Thymus (tissue), 11 donors: ENCODE measurements at regions not wholly inside any gene's neighbourhood (a gene's known extent, or its start where the extent isn't known, plus 50 kb on each side); places are given as distances from the start of the nearest gene placed in this dataset.

Experiments
- DNase-seq, 9 donors: peaks; one replicate each; pipeline ENCODE4 v3.0.0-alpha.2; 2013; ENCODE audit warnings: low spot score in 9 of 9, low read depth in 6 of 9, missing footprints in 1 of 9
- H3K27ac ChIP-seq, 2 donors: one replicate each; pipeline ENCODE4 v1.5.1; 2013; ENCODE audit warnings: control low read depth in 1 of 2, low read depth in 1 of 2, low read length in 1 of 2, mild to moderate bottlenecking in 1 of 2, moderate library complexity in 1 of 2
- H3K27me3 ChIP-seq, 2 donors: one replicate each; pipeline ENCODE4 v1.5.1; 2013; ENCODE audit warnings: low read length in 1 of 2; ENCODE audit not compliant: control insufficient read depth in 2 of 2, insufficient read depth in 1 of 2
- H3K36me3 ChIP-seq, 2 donors: one replicate each; pipeline ENCODE4 v1.5.1; 2013; ENCODE audit warnings: low read length in 1 of 2, mild to moderate bottlenecking in 1 of 2, moderate library complexity in 1 of 2; ENCODE audit not compliant: control insufficient read depth in 2 of 2, insufficient read depth in 2 of 2
- H3K4me1 ChIP-seq, 2 donors: one replicate each; pipeline ENCODE4 v1.5.1; 2013; ENCODE audit warnings: low read length in 2 of 2; ENCODE audit not compliant: control insufficient read depth in 2 of 2, insufficient read depth in 2 of 2
- H3K4me3 ChIP-seq, 2 donors: one replicate each; pipeline ENCODE4 v1.5.1; 2013; ENCODE audit warnings: low read length in 2 of 2, control low read depth in 1 of 2, mild to moderate bottlenecking in 1 of 2
- H3K9me3 ChIP-seq, 2 donors: one replicate each; pipeline ENCODE4 v1.5.1; 2013; ENCODE audit warnings: low read length in 1 of 2, mild to moderate bottlenecking in 1 of 2; ENCODE audit not compliant: control insufficient read depth in 2 of 2, insufficient read depth in 1 of 2
- WGBS: extraction: QIAGEN DNeasy Blood & Tissue Kit; methylation state at CpG from one replicate; pipeline ENCODE4 v1.1.7; 2013; 5-methylcytosine and 5-hydroxymethylcytosine counted together
- donor health status: healthy.

GRCh38 chr1:98057236-98057910 is 136.5 kb upstream of the DPYD start:
- Histone ChIP-seq H3K27ac (no peak overlapping the region), H3K4me3 (no peak overlapping the region), H3K9me3 (no peaks in the 10 kb centered on the region), H3K4me1 (peaks cover 5 to 11% of the 10 kb centered on the region in 2 donors), H3K36me3 (no peaks in the 10 kb centered on the region), H3K27me3 (peaks cover 12 to 38% of the 10 kb centered on the region in 2 donors)
- 90% methylated on average over 2 of the region's 2 CpGs for WGBS
- DNase-seq = no peak

GRCh38 chr1:98056781-98057180 is 135.9 kb upstream of the DPYD start:
- Histone ChIP-seq H3K36me3 (no peaks in the 10 kb centered on the region), H3K4me1 (peaks cover 5 to 11% of the 10 kb centered on the region in 2 donors), H3K27ac (no peak overlapping the region), H3K4me3 (no peak overlapping the region), H3K9me3 (no peaks in the 10 kb centered on the region), H3K27me3 (peaks cover 12 to 44% of the 10 kb centered on the region in 2 donors)
- DNase-seq = no peak
- 91% methylated on average over 3 of the region's 3 CpGs for WGBS

GRCh38 chr1:98055457-98055856 is 134.6 kb upstream of the DPYD start:
- Histone ChIP-seq H3K27me3 (peaks cover 12 to 51% of the 10 kb centered on the region in 2 donors), H3K9me3 (no peaks in the 10 kb centered on the region), H3K27ac (no peak overlapping the region), H3K4me3 (no peak overlapping the region), H3K4me1 (peaks cover 5 to 11% of the 10 kb centered on the region in 2 donors), H3K36me3 (no peaks in the 10 kb centered on the region)
- WGBS = 95% methylated on average over 7 of the region's 7 CpGs
- no peak for DNase-seq

GRCh38 chr1:98054786-98055185 is 134.0 kb upstream of the DPYD start:
- no peak overlapping the region for H3K4me3 ChIP-seq
- no peak overlapping the region for H3K27ac ChIP-seq
- H3K36me3 ChIP-seq = no peaks in the 10 kb centered on the region
- H3K9me3 ChIP-seq = no peaks in the 10 kb centered on the region
- peaks cover 5 to 11% of the 10 kb centered on the region in 2 donors for H3K4me1 ChIP-seq
- peaks cover 13 to 57% of the 10 kb centered on the region in 2 donors for H3K27me3 ChIP-seq
- WGBS = 75% methylated on average over 4 of the region's 4 CpGs
- DNase-seq = no peak

GRCh38 chr1:98054367-98054701 is 133.5 kb upstream of the DPYD start:
- WGBS = 27% methylated on average over 11 of the region's 11 CpGs

GRCh38 chr1:98053471-98054366 is 132.9 kb upstream of the DPYD start:
- Histone ChIP-seq H3K27me3 (peaks cover 22 to 68% of the 10 kb centered on the region in 2 donors), H3K27ac (no peak overlapping the region), H3K4me3 (peak overlapping the region; percentile 15 to 38), H3K4me1 (peaks cover 5 to 13% of the 10 kb centered on the region in 2 donors), H3K36me3 (no peaks in the 10 kb centered on the region), H3K9me3 (no peaks in the 10 kb centered on the region)
- DNase-seq = peak in 7 of 9 donors; percentile 29 to 64 (median 42)
- 2% methylated on average over 81 of the region's 81 CpGs for WGBS

More at GRCh38 chr1:98054367-98054701, 133.5 kb upstream of the DPYD start:
- peaks cover 18 to 62% of the 10 kb centered on the region in 2 donors for H3K27me3 ChIP-seq
- H3K4me1 ChIP-seq = peaks cover 5 to 11% of the 10 kb centered on the region in 2 donors
- DNase-seq = no peak
- no peak overlapping the region for H3K27ac ChIP-seq
- no peaks in the 10 kb centered on the region for H3K9me3 ChIP-seq
- no peaks in the 10 kb centered on the region for H3K36me3 ChIP-seq
- no peak overlapping the region for H3K4me3 ChIP-seq

GRCh38 chr1:98051065-98051675 is 130.3 kb upstream of the DPYD start:
- Histone ChIP-seq H3K4me1 (peaks cover 5 to 19% of the 10 kb centered on the region in 2 donors), H3K9me3 (no peaks in the 10 kb centered on the region), H3K4me3 (no peak overlapping the region), H3K36me3 (no peaks in the 10 kb centered on the region), H3K27ac (no peak overlapping the region), H3K27me3 (peaks cover 37 to 92% of the 10 kb centered on the region in 2 donors)
- peak in 8 of 9 donors; percentile 36 to 83 (median 56) for DNase-seq
- 0% methylated on average over 1 of the region's 1 CpG for WGBS

GRCh38 chr1:98049370-98050135 is 128.7 kb upstream of the DPYD start:
- WGBS = 11% methylated on average over 24 of the region's 24 CpGs
- no peaks in the 10 kb centered on the region for H3K36me3 ChIP-seq
- no peak overlapping the region for H3K27ac ChIP-seq
- peaks cover 53 to 93% of the 10 kb centered on the region in 2 donors for H3K27me3 ChIP-seq
- no peak overlapping the region for H3K4me3 ChIP-seq
- DNase-seq = no peak
- H3K4me1 ChIP-seq = peaks cover 11 to 35% of the 10 kb centered on the region in 2 donors
- peaks cover 1 to 3% of the 10 kb centered on the region in 2 donors for H3K9me3 ChIP-seq
